ENCODE measurements at regions not wholly inside any gene's neighbourhood (a gene's known extent, or its start where the extent isn't known, plus 50 kb on each side); places are given as distances from the start of the nearest gene placed in this dataset.

GRCh38 chr10:29023678-29024077 lies 265.2 kb upstream of the LYZL1 start:
- Mint-ChIP-seq H3K9me3 (no peaks in the 10 kb centered on the region), H3K27ac (no peak overlapping the region), H3K27me3 (peaks cover 4% of the 10 kb centered on the region), H3K4me1 (no peaks in the 10 kb centered on the region), H3K36me3 (no peaks in the 10 kb centered on the region), H3K4me3 (no peak overlapping the region)
- no peak for DNase-seq

GRCh38 chr10:29026065-29026797 lies 262.6 kb upstream of the LYZL1 start:
- Mint-ChIP-seq H3K4me1 (no peaks in the 10 kb centered on the region), H3K36me3 (no peaks in the 10 kb centered on the region), H3K4me3 (no peak overlapping the region), H3K27me3 (peaks cover 13% of the 10 kb centered on the region), H3K27ac (no peak overlapping the region), H3K9me3 (no peaks in the 10 kb centered on the region)
- DNase-seq, result no peak

- no peak for DNase-seq
- Mint-ChIP-seq H3K4me1 (no peaks in the 10 kb centered on the region), H3K9me3 (no peaks in the 10 kb centered on the region), H3K27me3 (peaks cover 13% of the 10 kb centered on the region), H3K36me3 (no peaks in the 10 kb centered on the region), H3K4me3 (no peak overlapping the region), H3K27ac (no peak overlapping the region)
These were observed 261.9 kb upstream of the LYZL1 start for GRCh38 chr10:29026802-29027580.

DNA sequence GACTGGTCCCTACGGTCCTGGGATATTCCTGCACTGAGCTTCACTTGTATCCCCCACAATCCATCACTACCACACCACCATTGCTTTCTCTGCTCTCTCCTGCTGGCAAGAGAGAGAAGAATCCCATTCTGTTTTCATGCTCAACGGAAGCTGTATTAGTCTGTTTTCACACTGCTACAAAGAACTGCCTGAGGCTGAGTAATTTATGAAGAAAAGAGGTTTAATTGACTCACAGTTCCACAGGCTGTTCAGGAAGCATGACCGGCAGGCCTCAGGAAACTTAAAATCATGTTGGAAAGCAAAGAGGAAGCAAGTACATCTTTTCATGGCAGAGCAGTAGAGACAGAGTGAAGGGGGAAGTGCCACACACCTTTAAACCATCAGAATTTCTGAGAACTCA lies 260.4 kb upstream of the LYZL1 start:
- Mint-ChIP-seq H3K27ac (no peak overlapping the region), H3K9me3 (no peaks in the 10 kb centered on the region), H3K4me1 (no peaks in the 10 kb centered on the region), H3K36me3 (no peaks in the 10 kb centered on the region), H3K4me3 (no peak overlapping the region), H3K27me3 (peaks cover 9% of the 10 kb centered on the region)
- no peak for DNase-seq

DNA sequence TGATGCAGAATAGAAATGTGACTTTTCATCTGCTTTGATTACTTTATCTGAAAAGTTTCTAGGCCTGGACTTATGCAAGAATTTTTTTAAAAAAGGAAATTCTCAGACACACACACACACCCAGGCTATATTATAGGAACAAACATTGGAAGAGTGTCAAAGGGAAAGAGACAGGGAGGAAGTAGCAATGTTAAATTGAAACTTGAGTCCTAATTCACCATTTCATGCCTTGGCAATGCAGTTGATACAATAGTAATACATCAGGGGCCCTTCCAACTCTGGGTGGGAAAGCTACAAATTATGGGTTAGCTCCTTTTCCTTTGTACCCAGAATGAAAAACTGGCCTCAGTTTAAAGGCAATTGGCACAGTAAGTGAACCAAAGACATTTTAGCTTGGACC lies 258.0 kb upstream of the LYZL1 start:
- peaks cover 13% of the 10 kb centered on the region for H3K27me3 Mint-ChIP-seq
- no peak overlapping the region for H3K4me3 Mint-ChIP-seq
- H3K36me3 Mint-ChIP-seq, result no peaks in the 10 kb centered on the region
- no peak for DNase-seq
- no peak overlapping the region for H3K27ac Mint-ChIP-seq
- H3K9me3 Mint-ChIP-seq, result no peaks in the 10 kb centered on the region
- H3K4me1 Mint-ChIP-seq, result no peaks in the 10 kb centered on the region

DNA sequence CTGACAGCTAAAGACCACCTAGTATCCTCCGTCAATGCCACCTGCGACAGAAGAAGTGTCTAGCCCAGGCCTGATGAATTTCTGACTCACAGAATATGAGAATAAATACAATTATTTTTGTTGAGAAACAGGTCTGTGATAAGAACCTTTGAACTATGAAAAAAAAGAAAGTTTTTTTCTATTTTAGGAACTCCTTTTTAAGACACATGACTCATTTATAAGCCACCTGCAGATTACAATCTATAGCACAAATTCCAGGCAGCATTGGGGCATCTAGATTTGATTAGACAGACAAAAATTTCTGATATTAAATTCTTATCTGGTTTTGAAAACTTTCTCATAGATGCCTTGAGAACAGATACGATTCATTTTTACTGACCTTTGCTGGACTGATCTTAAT lies 256.7 kb upstream of the LYZL1 start:
- no peaks in the 10 kb centered on the region for H3K36me3 Mint-ChIP-seq
- peaks cover 13% of the 10 kb centered on the region for H3K27me3 Mint-ChIP-seq
- H3K4me3 Mint-ChIP-seq, result no peak overlapping the region
- H3K9me3 Mint-ChIP-seq, result no peaks in the 10 kb centered on the region
- no peak overlapping the region for H3K27ac Mint-ChIP-seq
- no peak for DNase-seq
- no peaks in the 10 kb centered on the region for H3K4me1 Mint-ChIP-seq

DNA sequence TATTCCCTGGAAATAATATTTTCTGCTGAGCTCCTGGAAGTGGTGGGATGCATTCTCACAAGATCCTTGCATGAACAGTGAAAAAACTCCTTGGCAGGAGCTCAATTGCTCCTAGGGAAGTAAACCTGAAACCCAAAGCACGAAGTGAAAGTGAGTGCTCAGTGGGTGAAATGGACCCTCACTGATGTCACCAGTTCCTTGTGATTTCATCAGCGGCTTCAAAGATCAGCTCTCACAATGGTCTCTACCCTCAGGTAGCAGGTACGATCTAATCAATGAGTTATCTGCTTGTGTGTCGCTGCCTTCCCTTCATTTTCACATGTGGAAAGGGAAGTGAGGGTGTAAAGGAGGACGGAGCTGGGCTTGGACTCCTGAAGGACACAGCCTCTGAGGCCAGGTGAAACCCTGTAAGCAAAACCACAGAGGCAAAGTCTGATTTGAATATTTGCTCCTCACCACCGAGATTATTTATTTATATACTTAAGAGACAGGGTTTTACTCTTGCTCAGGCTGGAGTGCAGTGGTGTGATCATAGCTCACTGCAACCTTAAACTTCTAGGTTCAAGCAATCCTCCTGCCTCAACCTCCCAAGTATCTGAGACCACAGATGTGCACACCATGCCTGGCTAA lies 255.4 kb upstream of the LYZL1 start:
- Mint-ChIP-seq H3K27me3 (peaks cover 16% of the 10 kb centered on the region), H3K4me1 (no peaks in the 10 kb centered on the region), H3K27ac (no peak overlapping the region), H3K4me3 (no peak overlapping the region), H3K9me3 (no peaks in the 10 kb centered on the region), H3K36me3 (no peaks in the 10 kb centered on the region)
- no peak for DNase-seq

DNA sequence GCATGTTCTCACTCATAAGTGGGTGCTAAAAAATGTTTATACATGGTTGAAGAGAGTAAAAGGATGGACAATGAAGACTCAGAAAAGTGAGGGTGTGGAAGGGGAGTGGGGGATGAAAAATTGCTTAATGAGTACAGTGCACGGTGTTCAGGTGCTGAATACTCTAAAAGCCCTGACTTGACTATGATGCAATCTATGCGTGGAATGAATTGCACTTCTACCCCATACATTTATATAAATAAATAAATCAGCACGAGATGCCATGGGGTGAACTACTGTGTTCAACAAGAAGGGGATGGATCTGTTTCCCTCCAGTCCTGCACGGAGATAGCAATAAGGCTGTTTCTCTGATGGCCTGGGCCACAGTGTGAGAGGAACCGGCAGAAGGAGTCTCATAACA lies 254.3 kb upstream of the LYZL1 start:
- Mint-ChIP-seq H3K27me3 (peaks cover 18% of the 10 kb centered on the region), H3K4me3 (no peak overlapping the region), H3K27ac (no peak overlapping the region), H3K36me3 (no peaks in the 10 kb centered on the region), H3K9me3 (no peaks in the 10 kb centered on the region), H3K4me1 (no peaks in the 10 kb centered on the region)
- DNase-seq, result no peak

DNA sequence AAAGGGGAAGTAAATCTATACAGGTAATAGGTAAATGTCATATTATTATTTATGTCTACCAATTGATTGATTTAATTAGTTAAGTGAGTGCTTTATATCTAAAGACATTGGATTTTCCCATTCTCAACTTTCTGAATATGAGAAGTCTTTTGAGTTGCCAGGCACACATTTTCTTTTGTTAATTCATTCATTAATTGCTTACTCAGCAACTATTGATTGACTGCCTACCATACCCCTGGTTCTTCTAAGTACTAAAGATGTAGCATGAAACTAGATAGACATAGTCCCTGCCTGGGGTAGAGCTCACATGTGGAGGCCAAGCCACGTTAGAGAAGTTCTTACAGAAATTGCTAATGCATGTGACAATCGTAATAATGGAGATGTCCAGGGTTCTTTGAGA lies 253.1 kb upstream of the LYZL1 start:
- Mint-ChIP-seq H3K4me1 (no peaks in the 10 kb centered on the region), H3K9me3 (no peaks in the 10 kb centered on the region), H3K27me3 (peaks cover 15% of the 10 kb centered on the region), H3K4me3 (no peak overlapping the region), H3K36me3 (no peaks in the 10 kb centered on the region), H3K27ac (no peak overlapping the region)
- DNase-seq, result no peak

DNA sequence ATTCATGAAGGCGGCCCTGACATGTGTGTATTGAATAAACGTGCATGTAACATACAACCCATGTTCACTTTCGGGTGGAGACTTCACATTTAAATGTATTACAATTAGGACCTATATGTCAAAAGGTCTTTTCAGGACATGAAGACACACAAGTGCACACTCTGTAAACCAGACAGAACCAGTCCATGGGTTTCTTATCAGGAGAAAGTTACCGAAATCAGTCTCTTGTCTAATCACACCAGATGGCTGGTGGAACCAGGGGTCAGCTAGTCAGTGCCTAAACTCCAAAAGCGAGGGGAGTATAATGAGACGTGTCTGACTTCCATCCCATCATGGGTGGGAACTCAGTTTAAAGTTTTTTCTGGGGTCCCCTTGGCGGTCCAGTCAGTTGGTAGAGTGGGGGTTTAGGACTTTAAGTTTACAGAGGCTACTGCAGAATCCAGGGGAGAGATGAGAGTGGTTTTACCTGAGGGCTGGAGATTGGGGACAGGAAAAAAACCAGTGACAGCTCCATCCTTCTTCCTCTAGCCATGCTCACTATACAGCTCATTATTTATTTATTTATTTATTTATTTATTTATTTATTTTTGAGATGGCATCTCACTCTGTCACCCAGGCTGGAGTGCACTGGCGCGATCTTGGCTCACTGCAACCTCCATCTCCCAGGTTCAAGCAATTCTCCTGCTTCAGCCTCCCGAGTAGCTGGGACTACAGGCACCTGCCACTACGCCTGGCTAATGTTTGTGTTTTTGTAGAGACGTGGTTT lies 251.3 kb upstream of the LYZL1 start:
- Mint-ChIP-seq H3K27ac (no peak overlapping the region), H3K4me3 (no peak overlapping the region), H3K4me1 (no peaks in the 10 kb centered on the region), H3K9me3 (no peaks in the 10 kb centered on the region), H3K27me3 (peaks cover 13% of the 10 kb centered on the region), H3K36me3 (no peaks in the 10 kb centered on the region)
- DNase-seq, result no peak

DNA sequence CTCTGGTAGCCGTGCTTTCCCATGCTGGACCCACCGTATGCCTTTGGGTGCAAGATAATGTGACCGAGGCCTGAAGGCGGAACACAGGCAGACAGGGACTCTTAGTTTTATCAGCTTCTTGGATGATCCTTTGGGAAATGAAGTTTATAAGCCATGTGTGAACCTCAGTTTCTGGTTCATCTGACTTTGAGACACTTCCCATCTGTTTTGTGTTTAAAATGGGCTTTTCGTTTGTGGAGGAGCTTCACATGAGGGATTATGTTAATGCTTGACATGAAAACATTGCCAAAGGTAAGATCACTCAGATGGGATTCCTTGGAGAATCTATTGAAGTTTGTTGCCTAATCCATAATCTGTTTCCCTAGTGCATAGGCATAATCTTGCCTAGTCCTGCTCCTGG lies 249.8 kb upstream of the LYZL1 start:
- H3K27me3 Mint-ChIP-seq, result peaks cover 13% of the 10 kb centered on the region
- H3K4me3 Mint-ChIP-seq, result no peak overlapping the region
- H3K9me3 Mint-ChIP-seq, result no peaks in the 10 kb centered on the region
- H3K36me3 Mint-ChIP-seq, result no peaks in the 10 kb centered on the region
- no peak for DNase-seq
- no peaks in the 10 kb centered on the region for H3K4me1 Mint-ChIP-seq
- no peak overlapping the region for H3K27ac Mint-ChIP-seq

GRCh38 chr10:29039677-29040189 lies 249.1 kb upstream of the LYZL1 start:
- no peaks in the 10 kb centered on the region for H3K9me3 Mint-ChIP-seq
- DNase-seq, result no peak
- H3K27ac Mint-ChIP-seq, result no peak overlapping the region

GRCh38 chr10:29041616-29042015 lies 247.3 kb upstream of the LYZL1 start:
- Mint-ChIP-seq H3K4me1 (no peaks in the 10 kb centered on the region), H3K27ac (no peak overlapping the region)

More at GRCh38 chr10:29039677-29040189, 249.1 kb upstream of the LYZL1 start:
- H3K4me1 Mint-ChIP-seq, result no peaks in the 10 kb centered on the region
- no peaks in the 10 kb centered on the region for H3K36me3 Mint-ChIP-seq
- no peak overlapping the region for H3K4me3 Mint-ChIP-seq
- H3K27me3 Mint-ChIP-seq, result peaks cover 10% of the 10 kb centered on the region

GRCh38 chr10:29048506-29048905 lies 240.4 kb upstream of the LYZL1 start:
- Mint-ChIP-seq H3K4me3 (no peak overlapping the region), H3K27ac (no peak overlapping the region), H3K9me3 (no peaks in the 10 kb centered on the region), H3K36me3 (no peaks in the 10 kb centered on the region), H3K4me1 (no peaks in the 10 kb centered on the region), H3K27me3 (peaks cover 5% of the 10 kb centered on the region)
- DNase-seq, result no peak

More at GRCh38 chr10:29041616-29042015, 247.3 kb upstream of the LYZL1 start:
- Mint-ChIP-seq H3K9me3 (no peaks in the 10 kb centered on the region), H3K27me3 (peaks cover 14% of the 10 kb centered on the region), H3K36me3 (no peaks in the 10 kb centered on the region), H3K4me3 (no peak overlapping the region)
- DNase-seq, result no peak

DNA sequence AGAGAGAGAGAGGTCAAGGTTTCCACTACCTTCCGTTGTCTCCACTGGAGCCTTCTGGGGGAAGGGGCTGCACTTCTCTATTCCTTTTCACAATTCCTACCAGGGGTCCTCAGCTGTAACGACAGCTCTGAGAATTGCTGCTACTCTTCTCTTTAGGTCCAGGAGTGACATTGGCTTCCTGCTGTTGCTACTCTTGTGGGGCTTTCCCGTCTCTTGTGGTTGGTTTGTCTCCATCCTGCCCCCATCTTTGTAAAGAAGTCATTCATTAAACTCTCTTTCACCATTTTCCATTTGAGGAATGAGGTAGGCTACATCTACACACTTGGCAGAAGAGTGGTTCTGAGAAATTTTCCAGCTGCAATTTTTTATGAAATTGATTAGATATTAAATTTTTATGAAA lies 238.8 kb upstream of the LYZL1 start:
- Mint-ChIP-seq H3K27me3 (peaks cover under 1% of the 10 kb centered on the region), H3K27ac (no peak overlapping the region), H3K36me3 (no peaks in the 10 kb centered on the region), H3K9me3 (no peaks in the 10 kb centered on the region), H3K4me1 (no peaks in the 10 kb centered on the region), H3K4me3 (no peak overlapping the region)
- DNase-seq, result no peak
